NCI-H82 treated with DMSO at 0.1 percent for 48 hours (cell line): ENCODE measurements at regions not wholly inside any gene's neighbourhood (a gene's known extent, or its start where the extent isn't known, plus 50 kb on each side); places are given as distances from the start of the nearest gene placed in this dataset.

Experiments used
- DNase-seq: peaks from one replicate; lab custom pipeline; 2025; ENCODE audit not compliant: unreplicated experiment; lab: John Stamatoyannopoulos, UW

- DNase-seq = no peak
Observed at GRCh38 chr7:136078630-136079029, 101.5 kb upstream of the MTPN start.

DNA sequence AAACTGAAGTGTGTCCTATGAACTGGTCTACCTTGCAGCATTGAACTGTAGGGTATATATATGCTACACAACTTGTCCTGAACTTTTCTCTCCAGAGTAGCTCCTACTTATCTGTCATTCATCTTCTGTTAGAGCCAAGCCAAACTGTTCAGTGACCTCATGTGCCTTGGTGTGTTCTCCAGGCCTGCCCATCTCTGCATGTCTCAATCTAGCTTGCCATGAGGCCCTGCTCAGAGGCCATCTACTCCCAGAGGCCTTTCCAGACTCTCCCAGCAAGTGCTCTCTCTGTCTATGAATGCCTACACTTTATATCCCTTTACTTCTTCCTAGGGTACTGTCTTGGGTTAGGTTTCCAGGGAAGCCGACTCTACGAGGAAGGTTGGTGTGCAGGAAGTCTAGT is 99.8 kb upstream of the MTPN start:
- DNase-seq = no peak

GRCh38 chr7:136074843-136075242 is 97.7 kb upstream of the MTPN start:
- DNase-seq = no peak

- DNase-seq = no peak
Observed at GRCh38 chr7:136072447-136072846, 95.3 kb upstream of the MTPN start.

GRCh38 chr7:136070736-136071505 is 93.8 kb upstream of the MTPN start:
- DNase-seq = peak; percentile 79

DNA sequence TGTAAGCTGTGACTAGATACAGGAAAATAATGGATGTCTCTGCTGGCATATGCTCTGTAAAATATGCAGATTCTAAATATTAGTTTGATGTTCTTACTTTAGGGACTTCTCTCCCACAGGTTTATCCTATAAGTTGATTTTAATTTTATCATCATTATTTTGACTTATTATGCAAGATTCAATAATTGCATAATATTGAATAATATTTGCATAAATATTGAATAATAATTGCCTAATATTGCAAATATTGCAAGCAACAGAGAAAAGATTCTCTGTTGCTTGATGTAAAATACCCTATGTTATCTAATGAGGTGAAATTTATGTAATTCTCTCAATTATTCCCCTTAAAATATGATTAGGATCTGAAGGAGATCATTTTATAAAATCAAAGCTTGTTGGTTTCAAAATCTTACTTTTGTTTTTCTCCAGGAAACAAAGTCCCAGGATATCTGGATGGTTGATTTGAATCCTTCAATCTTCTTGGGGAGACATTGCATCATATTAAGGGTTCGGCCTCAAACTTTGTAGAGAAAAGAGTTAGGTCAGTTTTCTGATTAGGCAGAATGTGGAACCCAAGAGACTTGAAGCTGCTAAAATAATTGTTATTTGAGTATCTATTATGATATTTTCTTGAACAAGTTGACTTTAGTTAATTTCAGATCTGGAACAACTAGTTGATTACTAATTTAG is 92.8 kb upstream of the MTPN start:
- no peak for DNase-seq

DNA sequence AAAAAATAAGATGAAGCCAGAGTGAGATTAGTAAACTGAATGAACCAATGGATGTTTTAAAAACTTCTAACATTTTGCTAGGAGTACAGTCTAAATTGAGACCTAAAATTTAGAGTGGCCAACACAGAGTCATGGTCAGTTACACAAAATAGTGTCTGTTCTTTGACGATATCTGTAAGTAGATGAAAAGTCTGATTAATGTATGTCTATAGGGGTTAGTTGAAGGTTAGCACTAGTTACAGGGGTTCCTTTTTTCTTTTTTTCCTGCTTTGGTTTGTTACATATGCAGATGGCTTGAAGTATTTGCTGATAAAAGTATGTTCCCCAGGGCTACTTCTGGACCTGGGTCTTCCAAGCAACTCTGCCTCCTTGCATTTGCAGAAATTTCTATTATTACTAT is 90.1 kb upstream of the MTPN start:
- no peak for DNase-seq

- DNase-seq = no peak
Observed at GRCh38 chr7:136066304-136067143, 89.4 kb upstream of the MTPN start.

GRCh38 chr7:136064627-136065237 is 87.6 kb upstream of the MTPN start:
- DNase-seq = no peak

- peak; percentile 68 for DNase-seq
Observed at GRCh38 chr7:136064081-136064480, 86.9 kb upstream of the MTPN start.

DNA sequence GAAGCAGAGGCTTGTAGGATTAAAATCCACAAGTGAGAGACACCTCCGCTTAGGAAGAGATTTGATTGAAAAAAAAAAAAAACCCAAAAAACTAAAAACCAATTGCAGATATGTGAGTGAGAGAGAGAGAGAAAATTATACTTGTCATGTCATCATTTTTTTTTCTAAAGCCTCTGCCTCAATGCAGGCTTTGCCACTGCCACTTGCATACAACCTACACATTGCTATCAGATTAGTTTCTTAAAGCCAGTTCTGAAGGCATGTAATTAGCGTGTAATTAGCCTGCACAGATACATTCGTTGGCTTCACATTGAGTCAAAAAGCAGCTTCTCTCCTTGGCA is 86.1 kb upstream of the MTPN start:
- DNase-seq = no peak

- no peak for DNase-seq
Observed at GRCh38 chr7:136062625-136063325, 85.6 kb upstream of the MTPN start.

DNA sequence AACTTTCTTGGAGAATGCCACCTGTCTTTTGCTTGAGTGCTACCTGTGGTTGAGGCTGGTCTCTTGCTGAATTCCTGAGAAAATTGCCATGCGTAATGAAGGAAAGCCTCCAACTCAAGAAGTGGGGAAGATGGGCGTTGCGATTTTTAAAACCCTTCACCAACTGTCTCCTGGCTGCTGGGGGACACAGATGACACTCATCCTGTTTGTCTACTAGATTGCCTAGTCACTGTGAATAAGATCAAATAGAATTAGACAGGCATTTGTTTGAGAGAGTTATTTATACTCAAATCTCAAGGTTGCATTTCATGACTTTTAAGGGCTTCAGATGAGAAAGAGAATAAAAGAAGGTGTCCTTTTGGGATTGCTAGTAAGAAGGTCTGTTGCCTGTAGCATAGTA is 84.3 kb upstream of the MTPN start:
- DNase-seq = no peak

GRCh38 chr7:136058546-136058945 is 81.4 kb upstream of the MTPN start:
- no peak for DNase-seq

- DNase-seq = no peak
Observed at GRCh38 chr7:136057509-136057908, 80.3 kb upstream of the MTPN start.

DNA sequence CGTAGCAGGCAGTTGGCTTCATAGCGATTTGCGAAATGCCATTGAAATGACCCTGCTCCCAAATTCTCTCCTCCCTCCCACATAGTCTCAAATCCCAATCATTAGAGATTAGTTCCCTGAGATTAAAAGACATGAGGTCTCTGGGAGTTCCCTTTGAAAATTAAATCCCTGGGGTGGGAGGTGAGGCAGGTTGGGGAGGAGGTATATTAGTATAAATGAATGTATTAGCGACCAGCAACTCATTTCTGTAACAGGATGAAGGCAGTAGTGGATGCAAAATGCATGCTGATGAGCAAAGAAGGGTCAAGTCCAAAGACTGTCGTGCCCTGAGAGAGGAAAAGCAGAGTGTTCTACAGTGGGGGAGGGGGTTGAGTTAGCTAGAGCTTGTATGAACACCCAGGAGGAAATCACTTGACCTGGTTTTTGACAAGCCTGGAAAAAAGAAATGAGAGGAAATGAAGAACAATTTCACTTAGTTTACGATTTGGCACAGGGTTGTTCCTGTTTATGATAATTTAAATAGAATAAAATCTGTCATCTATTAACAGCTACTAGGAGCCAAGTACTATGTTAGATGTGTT is 79.6 kb upstream of the MTPN start:
- DNase-seq = peak; percentile 77

- DNase-seq = no peak
Observed at GRCh38 chr7:136055266-136055665, 78.1 kb upstream of the MTPN start.

- no peak for DNase-seq
Observed at GRCh38 chr7:136053689-136054485, 76.7 kb upstream of the MTPN start.

GRCh38 chr7:136051203-136051928 is 74.2 kb upstream of the MTPN start:
- DNase-seq = no peak
